ENCODE measurements at regions not wholly inside any gene's neighbourhood (a gene's known extent, or its start where the extent isn't known, plus 50 kb on each side); places are given as distances from the start of the nearest gene placed in this dataset.

GRCh38 chr4:125498981-125499380 is 184.2 kb downstream of the FAT4 start (continued):
- TF ChIP-seq, protein P1, sequence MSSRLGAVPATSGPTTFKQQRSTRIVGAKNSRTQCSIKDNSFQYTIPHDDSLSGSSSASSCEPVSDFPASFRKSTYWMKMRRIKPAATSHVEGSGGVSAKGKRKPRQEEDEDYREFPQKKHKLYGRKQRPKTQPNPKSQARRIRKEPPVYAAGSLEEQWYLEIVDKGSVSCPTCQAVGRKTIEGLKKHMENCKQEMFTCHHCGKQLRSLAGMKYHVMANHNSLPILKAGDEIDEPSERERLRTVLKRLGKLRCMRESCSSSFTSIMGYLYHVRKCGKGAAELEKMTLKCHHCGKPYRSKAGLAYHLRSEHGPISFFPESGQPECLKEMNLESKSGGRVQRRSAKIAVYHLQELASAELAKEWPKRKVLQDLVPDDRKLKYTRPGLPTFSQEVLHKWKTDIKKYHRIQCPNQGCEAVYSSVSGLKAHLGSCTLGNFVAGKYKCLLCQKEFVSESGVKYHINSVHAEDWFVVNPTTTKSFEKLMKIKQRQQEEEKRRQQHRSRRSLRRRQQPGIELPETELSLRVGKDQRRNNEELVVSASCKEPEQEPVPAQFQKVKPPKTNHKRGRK (CRISPR knock-in tag; IDR thresholded peaks at IDR 0.05; ENCODE audit: borderline replicate concordance), result no peak
- no peak for TF ChIP-seq MLX (CRISPR knock-in tag; IDR thresholded peaks at IDR 0.05)

DNA sequence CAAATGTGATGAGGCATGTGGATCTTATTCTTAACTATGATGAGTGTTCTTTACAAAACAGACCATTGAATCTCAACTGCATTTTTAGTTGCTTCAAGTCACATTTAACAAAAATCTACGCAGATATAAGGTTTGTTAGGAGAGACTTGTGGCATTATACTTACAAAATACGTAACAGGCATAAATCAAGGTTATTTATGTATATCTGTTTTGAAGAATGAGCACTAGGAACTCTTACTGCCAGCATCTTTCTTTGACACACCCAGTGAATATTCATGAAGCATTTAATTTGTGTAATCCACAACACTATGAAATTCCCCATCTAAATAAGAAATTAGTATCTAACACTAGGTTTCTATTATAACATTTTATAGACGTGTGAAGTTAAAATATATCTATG is 186.3 kb downstream of the FAT4 start:
- no peak for ATAC-seq
- no peak overlapping the region for H3K4me3 Mint-ChIP-seq
- no peak for DNase-seq (ENCODE audit: low spot score)
- TF ChIP-seq, protein P2, sequence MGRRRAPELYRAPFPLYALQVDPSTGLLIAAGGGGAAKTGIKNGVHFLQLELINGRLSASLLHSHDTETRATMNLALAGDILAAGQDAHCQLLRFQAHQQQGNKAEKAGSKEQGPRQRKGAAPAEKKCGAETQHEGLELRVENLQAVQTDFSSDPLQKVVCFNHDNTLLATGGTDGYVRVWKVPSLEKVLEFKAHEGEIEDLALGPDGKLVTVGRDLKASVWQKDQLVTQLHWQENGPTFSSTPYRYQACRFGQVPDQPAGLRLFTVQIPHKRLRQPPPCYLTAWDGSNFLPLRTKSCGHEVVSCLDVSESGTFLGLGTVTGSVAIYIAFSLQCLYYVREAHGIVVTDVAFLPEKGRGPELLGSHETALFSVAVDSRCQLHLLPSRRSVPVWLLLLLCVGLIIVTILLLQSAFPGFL (CRISPR knock-in tag; IDR thresholded peaks at IDR 0.05; ENCODE audit: borderline replicate concordance), result no peak
- TF ChIP-seq ZNF138 (CRISPR knock-in tag; conservative IDR thresholded peaks at IDR 0.05), result no peak
- no peak for TF ChIP-seq RORB (CRISPR knock-in tag; IDR thresholded peaks at IDR 0.05)
- TF ChIP-seq, protein P3, sequence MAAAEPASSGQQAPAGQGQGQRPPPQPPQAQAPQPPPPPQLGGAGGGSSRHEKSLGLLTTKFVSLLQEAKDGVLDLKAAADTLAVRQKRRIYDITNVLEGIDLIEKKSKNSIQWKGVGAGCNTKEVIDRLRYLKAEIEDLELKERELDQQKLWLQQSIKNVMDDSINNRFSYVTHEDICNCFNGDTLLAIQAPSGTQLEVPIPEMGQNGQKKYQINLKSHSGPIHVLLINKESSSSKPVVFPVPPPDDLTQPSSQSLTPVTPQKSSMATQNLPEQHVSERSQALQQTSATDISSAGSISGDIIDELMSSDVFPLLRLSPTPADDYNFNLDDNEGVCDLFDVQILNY (CRISPR knock-in tag; IDR thresholded peaks at IDR 0.05), result no peak
- TF ChIP-seq E2F1 (CRISPR knock-in tag; IDR thresholded peaks at IDR 0.05), result no peak
- no peak for TF ChIP-seq ELF4 (CRISPR knock-in tag; IDR thresholded peaks at IDR 0.05; ENCODE audit: low read depth)
- no peak for TF ChIP-seq ZNF423 (CRISPR knock-in tag; IDR thresholded peaks at IDR 0.05)
- no peak for TF ChIP-seq ZNF263 (CRISPR knock-in tag; IDR thresholded peaks at IDR 0.05; ENCODE audit: low read depth)
- TF ChIP-seq MLX (CRISPR knock-in tag; IDR thresholded peaks at IDR 0.05), result no peak
- TF ChIP-seq SOX15 (CRISPR knock-in tag; IDR thresholded peaks at IDR 0.05), result no peak
- no peak for TF ChIP-seq TEAD4 (CRISPR knock-in tag; IDR thresholded peaks at IDR 0.05)
- TF ChIP-seq, protein P4, sequence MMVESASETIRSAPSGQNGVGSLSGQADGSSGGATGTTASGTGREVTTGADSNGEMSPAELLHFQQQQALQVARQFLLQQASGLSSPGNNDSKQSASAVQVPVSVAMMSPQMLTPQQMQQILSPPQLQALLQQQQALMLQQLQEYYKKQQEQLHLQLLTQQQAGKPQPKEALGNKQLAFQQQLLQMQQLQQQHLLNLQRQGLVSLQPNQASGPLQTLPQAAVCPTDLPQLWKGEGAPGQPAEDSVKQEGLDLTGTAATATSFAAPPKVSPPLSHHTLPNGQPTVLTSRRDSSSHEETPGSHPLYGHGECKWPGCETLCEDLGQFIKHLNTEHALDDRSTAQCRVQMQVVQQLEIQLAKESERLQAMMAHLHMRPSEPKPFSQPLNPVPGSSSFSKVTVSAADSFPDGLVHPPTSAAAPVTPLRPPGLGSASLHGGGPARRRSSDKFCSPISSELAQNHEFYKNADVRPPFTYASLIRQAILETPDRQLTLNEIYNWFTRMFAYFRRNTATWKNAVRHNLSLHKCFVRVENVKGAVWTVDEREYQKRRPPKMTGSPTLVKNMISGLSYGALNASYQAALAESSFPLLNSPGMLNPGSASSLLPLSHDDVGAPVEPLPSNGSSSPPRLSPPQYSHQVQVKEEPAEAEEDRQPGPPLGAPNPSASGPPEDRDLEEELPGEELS (CRISPR knock-in tag; IDR thresholded peaks at IDR 0.05), result no peak
- ChIA-PET POLR2A (no interaction called here), CTCF (no interaction called here)
- H3K4me1 Mint-ChIP-seq, result peaks cover 15% of the 10 kb centered on the region
- no peaks in the 10 kb centered on the region for H3K36me3 Mint-ChIP-seq
- H3K9me3 Mint-ChIP-seq, result no peaks in the 10 kb centered on the region
- no peaks in the 10 kb centered on the region for H3K27me3 Mint-ChIP-seq (ENCODE audit: low read depth)
- no peak overlapping the region for H3K27ac Mint-ChIP-seq

- ChIA-PET CTCF (no interaction called here), POLR2A (no interaction called here)
- H3K4me1 Mint-ChIP-seq, result peaks cover 13% of the 10 kb centered on the region
- no peaks in the 10 kb centered on the region for H3K36me3 Mint-ChIP-seq
- no peaks in the 10 kb centered on the region for H3K9me3 Mint-ChIP-seq
- H3K27ac Mint-ChIP-seq, result no peak overlapping the region
- no peak for DNase-seq (ENCODE audit: low spot score)
- ATAC-seq, result peak; percentile 18; the same call in 1 of the 2 replicates
- no peak overlapping the region for H3K4me3 Mint-ChIP-seq
- H3K27me3 Mint-ChIP-seq (ENCODE audit: low read depth), result no peaks in the 10 kb centered on the region
- TF ChIP-seq, protein P4 (CRISPR knock-in tag; IDR thresholded peaks at IDR 0.05), result no peak
- TF ChIP-seq GRHL2 (CRISPR knock-in tag; IDR thresholded peaks at IDR 0.05; ENCODE audit: insufficient replicate concordance, severe bottlenecking), result no peak
- TF ChIP-seq MYBL2 (CRISPR knock-in tag; IDR thresholded peaks at IDR 0.05), result no peak
- no peak for TF ChIP-seq ERG (CRISPR knock-in tag; IDR thresholded peaks at IDR 0.05)
- no peak for TF ChIP-seq ESRRA (CRISPR knock-in tag; IDR thresholded peaks at IDR 0.05; ENCODE audit: borderline replicate concordance)
- TF ChIP-seq JAZF1 (CRISPR knock-in tag; IDR thresholded peaks at IDR 0.05), result no peak
- TF ChIP-seq ZNF138 (CRISPR knock-in tag; conservative IDR thresholded peaks at IDR 0.05), result no peak
- no peak for TF ChIP-seq ATF6 (CRISPR knock-in tag; IDR thresholded peaks at IDR 0.05)
Measured at GRCh38 chr4:125501568-125501967, 186.8 kb downstream of the FAT4 start.
